ENCODE measurements at regions not wholly inside any gene's neighbourhood (a gene's known extent, or its start where the extent isn't known, plus 50 kb on each side); places are given as distances from the start of the nearest gene placed in this dataset.

- TF ChIP-seq ZFP30 (CRISPR knock-in tag; IDR thresholded peaks at IDR 0.05) (no peak), ZNF70 (CRISPR knock-in tag; IDR thresholded peaks at IDR 0.05) (no peak), TSHZ2 (CRISPR knock-in tag; IDR thresholded peaks at IDR 0.05) (no peak)
- ATAC-seq, result no peak
Observed at GRCh38 chr14:106511006-106511799, 984.8 kb downstream of the TMEM121 start.

GRCh38 chr14:106511800-106512198 lies 985.4 kb downstream of the TMEM121 start:
- no peak for ATAC-seq
- no peak for TF ChIP-seq ARNTL (CRISPR knock-in tag; IDR thresholded peaks at IDR 0.05; ENCODE audit: borderline replicate concordance, low read depth)
- TF ChIP-seq ISL1 (CRISPR knock-in tag; IDR thresholded peaks at IDR 0.05), result no peak
- no peak for TF ChIP-seq CSRNP3 (CRISPR knock-in tag; IDR thresholded peaks at IDR 0.05)
- no peak for TF ChIP-seq ZFP30 (CRISPR knock-in tag; IDR thresholded peaks at IDR 0.05)
- TF ChIP-seq CSDC2 (CRISPR knock-in tag; IDR thresholded peaks at IDR 0.05), result no peak
- no peak for TF ChIP-seq POU6F1 (CRISPR knock-in tag; IDR thresholded peaks at IDR 0.05; ENCODE audit: borderline replicate concordance, low read depth)
- TF ChIP-seq ZC3H10 (CRISPR knock-in tag; IDR thresholded peaks at IDR 0.05), result no peak
- TF ChIP-seq SNAI2 (CRISPR knock-in tag; IDR thresholded peaks at IDR 0.05), result no peak
- no peak for TF ChIP-seq ZNF8 (CRISPR knock-in tag; IDR thresholded peaks at IDR 0.05)
- no peak for TF ChIP-seq RARB (CRISPR knock-in tag; IDR thresholded peaks at IDR 0.05)
- no peak for TF ChIP-seq PATZ1 (CRISPR knock-in tag; IDR thresholded peaks at IDR 0.05; ENCODE audit: borderline replicate concordance)
- TF ChIP-seq TOX (CRISPR knock-in tag; IDR thresholded peaks at IDR 0.05; ENCODE audit: borderline replicate concordance), result no peak
- no peak for TF ChIP-seq TCF4 (CRISPR knock-in tag; IDR thresholded peaks at IDR 0.05; ENCODE audit: borderline replicate concordance)
- TF ChIP-seq GLIS3 (CRISPR knock-in tag; IDR thresholded peaks at IDR 0.05), result no peak
- TF ChIP-seq TSHZ2 (CRISPR knock-in tag; IDR thresholded peaks at IDR 0.05), result no peak
- TF ChIP-seq ZNF565 (CRISPR knock-in tag; conservative IDR thresholded peaks at IDR 0.05; ENCODE audit: low read depth), result no peak
- no peak for TF ChIP-seq PPARA (CRISPR knock-in tag; IDR thresholded peaks at IDR 0.05; ENCODE audit: borderline replicate concordance)
- no peak for TF ChIP-seq BACH2 (CRISPR knock-in tag; IDR thresholded peaks at IDR 0.05; ENCODE audit: borderline replicate concordance)
- TF ChIP-seq CREB5 (CRISPR knock-in tag; IDR thresholded peaks at IDR 0.05; ENCODE audit: low read depth), result no peak
- no peak for TF ChIP-seq ZFP3 (CRISPR knock-in tag; IDR thresholded peaks at IDR 0.05)
